Stimulated activated CD8-positive, alpha-beta memory T cell treated with anti-CD3 and anti-CD28 coated beads, Interleukin-15, amount 100 ng/mL, for 1 hour (primary cell): ENCODE measurements at regions not wholly inside any gene's neighbourhood (a gene's known extent, or its start where the extent isn't known, plus 50 kb on each side); places are given as distances from the start of the nearest gene placed in this dataset.

Experiments used
- DNase-seq: peaks from one replicate; pipeline ENCODE4 v3.0.0-alpha.2; 2020; ENCODE audit warnings: low read depth

GRCh38 chr16:79756571-79756970, 156.0 kb upstream of the MAF start:
- DNase-seq: no peak

- DNase-seq: no peak
Measured at GRCh38 chr16:79754501-79754900, 154.0 kb upstream of the MAF start.

DNA sequence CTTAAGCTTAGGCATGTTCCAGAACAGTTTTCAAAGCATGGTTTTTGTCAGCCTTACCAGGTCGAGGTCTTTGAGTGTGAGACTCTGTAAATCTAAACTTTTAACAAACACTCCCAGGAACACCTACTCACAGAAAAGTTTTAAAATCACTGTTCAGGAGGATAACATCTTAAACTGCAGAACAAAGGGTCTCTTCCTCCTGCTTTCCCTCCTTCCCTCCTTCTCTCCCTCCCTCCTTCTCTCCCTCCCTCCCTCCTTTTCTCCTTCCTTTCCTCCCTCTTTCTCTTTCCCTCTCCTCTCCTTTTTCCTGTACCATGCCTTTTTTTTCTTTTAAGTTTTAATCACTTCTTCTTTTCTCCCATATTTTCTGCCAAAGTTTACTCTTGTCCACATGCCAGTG, 153.5 kb upstream of the MAF start:
- no peak for DNase-seq

DNA sequence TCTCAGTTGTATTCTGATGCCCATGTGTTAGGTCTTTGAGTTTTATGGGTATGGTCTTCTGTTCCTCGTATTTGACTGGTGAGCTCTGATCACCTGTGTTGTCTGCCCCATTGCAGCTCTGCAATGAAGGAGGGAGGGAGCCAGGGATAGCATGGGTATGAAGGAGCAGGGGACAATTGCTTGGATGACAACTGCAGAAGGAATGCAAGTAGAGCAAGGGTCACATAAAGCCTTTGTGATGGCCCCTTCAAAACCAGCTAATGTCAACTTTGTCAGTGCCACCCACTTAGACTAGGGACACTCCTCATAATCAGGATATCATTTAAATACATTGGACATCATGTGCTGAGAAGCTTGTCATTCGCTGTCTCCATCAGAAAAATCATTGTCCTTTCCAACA, 152.7 kb upstream of the MAF start:
- no peak for DNase-seq

GRCh38 chr16:79752396-79752795, 151.9 kb upstream of the MAF start:
- no peak for DNase-seq

DNA sequence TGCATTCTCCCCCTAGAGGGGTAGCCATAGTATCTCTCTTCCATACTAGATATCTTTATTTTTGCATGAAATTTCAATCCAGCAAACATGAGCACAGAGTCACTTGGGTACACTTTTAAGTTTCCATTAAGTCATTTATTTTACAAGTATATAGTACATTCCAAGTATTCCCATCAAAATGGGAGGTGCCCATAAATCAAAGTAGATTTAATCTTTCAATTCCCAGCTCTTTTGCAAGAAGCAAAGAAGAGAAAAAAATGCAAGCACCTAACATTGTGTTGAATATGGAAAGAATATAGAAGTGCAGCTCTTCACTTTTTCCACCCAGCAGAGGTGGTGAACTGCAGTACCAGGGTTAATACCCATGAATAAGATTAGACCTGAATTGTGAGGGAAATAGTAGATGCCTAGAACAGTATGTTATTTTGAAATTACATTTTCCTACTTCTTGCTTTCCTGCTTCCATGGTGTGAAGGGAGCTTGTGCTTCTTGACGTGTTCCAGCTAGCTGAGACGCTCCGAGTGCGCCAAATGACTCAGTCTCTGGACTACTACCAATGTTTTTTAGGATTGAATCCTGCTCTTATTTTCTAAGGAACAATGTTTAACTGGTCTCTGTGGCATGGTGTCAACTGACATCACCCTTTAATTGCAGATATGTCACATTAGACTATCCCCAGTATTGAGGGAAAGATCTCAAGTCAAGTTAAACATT, 151.1 kb upstream of the MAF start:
- no peak for DNase-seq

DNA sequence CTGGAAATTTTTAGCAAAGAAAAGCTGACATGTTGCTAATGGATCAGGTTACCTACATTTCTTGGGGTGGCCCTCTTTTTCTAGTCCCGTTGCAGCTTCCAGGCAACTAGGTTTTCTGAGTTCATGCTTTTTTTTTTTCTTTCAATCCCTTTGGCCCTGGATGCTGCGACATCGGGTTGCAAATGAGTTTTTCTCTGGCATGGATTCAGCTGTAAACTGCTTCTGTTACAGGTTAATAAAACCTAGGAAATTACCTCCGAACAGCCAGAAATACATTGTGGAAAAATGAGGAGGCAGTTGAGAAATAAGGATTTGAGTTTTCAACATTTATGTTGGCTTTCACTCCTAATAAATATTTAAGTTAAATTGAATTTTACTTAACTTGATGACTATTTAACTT, 149.8 kb upstream of the MAF start:
- DNase-seq: no peak

- DNase-seq: no peak
Measured at GRCh38 chr16:79748629-79749028, 148.1 kb upstream of the MAF start.

- no peak for DNase-seq
Measured at GRCh38 chr16:79747688-79748087, 147.2 kb upstream of the MAF start.

DNA sequence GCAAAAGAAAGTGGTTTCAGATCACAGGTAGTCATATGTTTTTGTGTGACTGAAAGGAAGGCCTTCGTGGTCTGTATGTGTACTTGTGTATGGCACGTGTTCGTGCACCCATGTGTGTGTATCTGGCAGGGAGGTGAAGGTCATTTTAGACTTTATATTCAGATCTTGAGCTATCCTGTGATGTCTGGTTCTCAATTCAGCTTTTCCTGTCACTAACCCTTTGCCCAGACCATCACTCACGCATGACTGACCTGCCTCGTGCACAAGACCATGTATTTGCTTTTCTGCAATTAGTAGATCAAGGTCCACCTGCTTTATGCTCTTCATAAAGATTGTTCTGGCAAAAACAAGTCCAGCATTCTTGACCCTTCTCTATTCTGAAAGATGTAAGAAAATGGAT, 139.7 kb upstream of the MAF start:
- DNase-seq: no peak

GRCh38 chr16:79735271-79735670, 134.7 kb upstream of the MAF start:
- no peak for DNase-seq

DNA sequence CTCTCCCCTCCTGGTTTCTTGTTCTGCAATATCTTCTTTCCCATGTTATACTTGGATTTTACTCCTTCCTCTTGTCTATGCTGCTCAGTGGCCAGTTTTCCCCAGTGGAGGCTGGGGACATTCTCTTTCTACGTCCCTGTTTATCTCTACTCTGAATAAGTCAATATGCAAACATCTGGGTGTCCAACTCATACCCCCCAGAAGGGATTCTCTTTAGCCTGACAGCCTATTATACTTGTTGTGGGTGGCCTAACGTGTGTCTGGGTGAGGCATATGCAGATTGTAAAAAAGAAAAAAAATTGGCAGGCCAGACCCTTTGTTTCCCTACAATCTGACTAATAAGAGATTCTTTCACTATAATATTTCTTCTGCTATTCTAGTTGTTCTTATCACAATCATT, 134.2 kb upstream of the MAF start:
- DNase-seq: no peak

DNA sequence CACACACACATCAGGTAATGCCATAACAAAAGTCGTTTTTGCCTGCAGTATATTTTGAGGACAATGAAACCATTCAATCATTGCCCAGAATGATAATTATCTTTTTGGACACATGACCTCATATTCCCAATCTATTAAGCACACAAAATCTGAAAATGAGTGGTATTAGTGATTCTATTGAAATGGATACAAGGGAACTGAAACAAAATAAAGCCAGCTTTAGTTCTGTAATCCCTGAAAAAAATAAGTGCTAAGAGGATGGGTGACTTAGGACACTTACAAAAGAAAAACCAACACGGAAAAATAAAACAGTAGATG, 128.3 kb upstream of the MAF start:
- no peak for DNase-seq

- no peak for DNase-seq
Measured at GRCh38 chr16:79728048-79728922, 127.7 kb upstream of the MAF start.

GRCh38 chr16:79726902-79727301, 126.4 kb upstream of the MAF start:
- no peak for DNase-seq

DNA sequence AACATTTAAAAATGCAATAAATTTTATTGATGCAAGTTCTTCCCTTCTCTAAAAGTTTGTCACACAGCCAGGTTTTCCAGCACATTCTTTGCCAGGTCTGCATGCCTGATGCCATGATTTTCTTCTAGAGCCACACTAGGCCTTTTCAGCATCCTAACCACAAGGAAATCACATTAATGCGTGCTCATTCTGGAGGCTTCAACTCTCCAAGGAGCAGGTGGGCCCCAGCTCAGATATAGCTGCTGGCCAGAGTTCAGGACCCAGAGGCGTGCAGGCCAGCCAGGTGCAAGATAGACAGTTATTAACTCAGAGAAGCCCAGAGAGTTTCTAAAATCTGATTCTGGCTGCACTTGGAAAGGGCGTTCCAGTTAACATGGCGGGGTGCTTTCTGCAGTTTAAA, 124.5 kb upstream of the MAF start:
- DNase-seq: no peak

DNA sequence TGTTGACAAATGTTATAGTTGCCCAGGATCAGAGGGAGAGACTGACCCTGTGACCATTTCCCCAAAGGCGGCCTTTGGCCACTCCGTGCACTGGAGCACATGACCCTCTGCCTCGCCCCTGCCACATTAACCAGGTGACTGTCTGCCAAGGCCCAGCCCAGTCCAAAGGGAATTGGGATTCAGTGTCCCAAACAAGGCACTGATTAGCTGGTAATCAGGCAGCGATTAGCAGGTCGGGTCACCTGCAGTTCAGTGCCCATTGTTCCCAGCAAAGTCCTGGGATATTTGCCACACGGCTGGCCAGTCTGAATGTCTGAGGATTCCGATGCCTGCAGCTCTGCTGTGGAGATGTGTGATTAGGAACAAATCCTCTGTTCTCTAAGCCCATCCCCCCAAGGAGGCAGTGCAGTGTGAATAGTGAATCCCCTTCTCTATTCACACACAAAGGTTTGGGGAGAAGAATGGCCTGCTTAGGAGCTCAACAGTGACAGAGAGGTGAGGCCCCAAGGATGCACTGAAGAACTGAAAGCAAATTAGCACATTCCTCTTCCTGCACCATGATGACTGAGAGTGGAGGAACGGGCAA, 123.1 kb upstream of the MAF start:
- no peak for DNase-seq

DNA sequence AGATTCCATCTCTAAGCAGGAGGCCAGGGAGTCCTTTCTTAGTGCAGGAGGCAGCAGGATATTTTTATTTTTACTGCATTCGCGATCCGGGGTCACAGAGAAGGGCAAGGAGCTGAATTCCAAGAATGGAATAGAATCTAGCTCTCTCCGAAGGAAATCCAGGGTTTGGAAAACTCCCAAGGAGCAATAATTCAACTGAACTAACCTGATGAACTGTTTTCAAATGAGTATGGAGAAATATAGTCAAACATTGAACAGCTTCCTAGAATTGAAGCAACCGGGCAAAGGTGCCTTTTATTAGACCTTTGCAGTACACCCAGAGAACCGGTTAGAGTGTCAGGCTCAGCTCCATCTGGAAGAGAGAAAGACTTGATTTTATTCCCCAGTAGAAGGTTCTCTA, 120.7 kb upstream of the MAF start:
- no peak for DNase-seq

- no peak for DNase-seq
Measured at GRCh38 chr16:79717333-79718137, 117.0 kb upstream of the MAF start.

DNA sequence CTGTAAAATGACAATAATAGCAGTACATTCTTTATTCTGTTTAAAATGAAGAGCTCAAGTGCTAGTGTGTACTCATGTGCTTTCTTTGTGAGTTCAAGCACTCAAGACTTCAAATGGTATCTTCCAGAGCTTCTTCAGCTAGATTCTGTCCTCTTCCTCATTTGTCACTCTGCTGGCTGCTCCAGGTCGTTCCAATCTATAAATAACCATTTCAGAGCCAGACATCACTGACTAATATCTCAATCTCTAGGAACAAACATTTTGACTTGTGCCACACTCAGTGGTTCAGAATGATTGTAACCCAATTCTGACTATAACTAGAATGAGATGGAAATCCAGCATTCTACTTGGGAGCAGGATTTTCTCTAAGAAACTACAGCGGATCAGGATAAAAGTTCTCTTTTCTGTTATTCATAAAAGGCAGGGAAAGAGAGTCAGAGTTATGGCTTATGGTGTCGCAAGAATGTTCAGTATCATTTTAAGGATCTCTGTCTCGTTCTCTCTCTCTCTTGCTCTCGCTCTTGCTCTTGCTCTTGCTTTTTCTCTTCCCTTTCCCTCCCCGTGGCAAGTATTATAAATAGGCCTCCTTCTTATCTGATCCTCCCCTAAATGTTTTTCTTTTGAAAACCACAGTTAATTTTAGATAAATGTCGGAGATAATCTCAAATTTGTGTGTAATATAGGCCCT, 116.3 kb upstream of the MAF start:
- DNase-seq: no peak

- no peak for DNase-seq
Measured at GRCh38 chr16:79715061-79715460, 114.5 kb upstream of the MAF start.

GRCh38 chr16:79714440-79714839, 113.9 kb upstream of the MAF start:
- DNase-seq: no peak
